Activated CD4-positive, alpha-beta T cell treated with anti-CD3 and anti-CD28 coated beads, Interleukin-2, amount 50 U/mL, for 24 hours (primary cell): ENCODE measurements at regions not wholly inside any gene's neighbourhood (a gene's known extent, or its start where the extent isn't known, plus 50 kb on each side); places are given as distances from the start of the nearest gene placed in this dataset.
A peak's percentile ranks its signal among the peaks of the same experiment; 100 is the strongest.

Experiments used
- DNase-seq, 2 donors: peaks; one replicate each; pipeline ENCODE4 v3.0.0-alpha.2; 2020; ENCODE audit warnings: low read depth in 1 of 2, low spot score in 1 of 2

DNA sequence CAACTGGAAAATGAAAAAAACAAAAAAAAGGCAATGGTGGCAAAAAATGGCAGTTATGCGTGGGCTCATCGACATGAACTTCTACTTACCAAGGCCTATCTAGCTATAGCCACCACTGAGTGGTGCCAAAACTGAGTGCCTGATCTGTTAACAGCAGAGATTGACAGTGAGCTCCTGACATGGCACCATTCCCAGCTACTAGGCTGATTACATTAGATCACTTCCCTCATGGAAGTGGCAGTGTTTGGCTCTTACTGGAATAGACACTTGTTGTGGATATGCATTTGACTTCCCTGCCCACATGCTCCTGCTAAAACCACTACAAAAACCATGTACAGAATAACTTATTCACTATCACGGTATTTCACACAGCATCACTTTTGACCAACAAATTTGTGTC, 216.1 kb upstream of the SGK1 start:
- DNase-seq = no peak

DNA sequence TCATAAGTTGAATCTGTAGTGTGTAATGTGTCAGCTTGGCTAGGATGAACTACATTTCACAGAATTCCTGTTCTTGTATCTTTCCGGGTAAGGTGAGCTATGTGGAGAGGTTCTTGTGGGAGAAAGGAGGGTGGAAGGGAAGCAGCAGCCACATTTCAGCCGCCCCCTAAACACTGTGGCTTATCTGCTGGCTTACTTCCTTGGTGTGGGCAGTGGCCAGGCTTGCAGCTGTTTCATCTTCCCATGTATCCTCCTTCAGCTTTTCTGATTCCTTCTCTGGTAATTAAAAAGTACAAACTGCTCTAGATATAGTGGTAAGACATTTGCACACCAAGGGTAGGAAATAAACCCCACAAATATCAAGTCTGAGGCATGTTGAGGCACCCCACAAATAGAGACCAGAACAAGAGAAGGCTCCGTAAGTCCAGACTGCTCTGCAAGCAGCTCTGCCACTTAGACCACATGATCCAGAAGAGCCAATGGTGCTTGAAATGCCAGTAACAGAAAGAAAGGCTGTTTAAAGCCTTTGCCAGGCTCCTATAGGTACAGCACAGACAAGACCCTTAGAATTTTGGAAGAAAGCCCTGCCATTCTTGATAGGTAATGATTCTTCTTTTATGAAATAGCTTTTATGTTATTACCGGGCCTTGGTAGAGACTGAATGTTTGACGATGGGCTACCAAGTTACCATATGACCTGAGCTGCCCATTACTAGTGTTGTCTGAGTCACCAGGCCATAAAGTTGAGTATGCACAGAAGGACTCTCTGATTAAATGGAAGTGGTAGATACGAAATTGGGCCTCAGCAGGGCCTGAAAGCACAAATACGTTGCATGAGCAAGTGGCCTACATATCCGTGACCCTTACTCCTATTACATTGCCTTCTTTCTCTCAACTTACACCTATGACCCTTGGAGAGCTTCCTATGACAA, 215.0 kb upstream of the SGK1 start:
- DNase-seq = no peak

DNA sequence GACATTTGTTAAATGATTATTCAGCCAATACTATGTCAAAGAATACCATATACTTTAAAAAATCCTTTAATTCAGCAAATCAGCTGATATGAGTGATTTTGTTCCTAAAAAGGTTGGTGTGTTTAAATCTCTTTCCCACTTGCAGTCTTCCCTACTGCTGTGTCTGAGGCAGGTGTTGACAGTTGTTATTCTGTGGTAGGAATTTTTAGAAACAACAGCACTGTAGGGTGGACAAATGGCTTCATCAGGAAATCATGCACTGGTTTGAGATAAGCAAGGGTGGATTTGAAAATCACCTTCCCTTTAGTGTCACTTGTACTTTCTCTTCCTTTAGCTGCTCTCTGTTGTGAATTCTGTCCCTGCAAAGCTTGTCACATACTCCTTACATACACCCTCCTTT, 213.7 kb upstream of the SGK1 start:
- DNase-seq = no peak

- DNase-seq = no peak
Measured at GRCh38 chr6:134531188-134531551, 213.3 kb upstream of the SGK1 start.

- DNase-seq = no peak
Measured at GRCh38 chr6:134529921-134530320, 212.0 kb upstream of the SGK1 start.

- DNase-seq = no peak
Measured at GRCh38 chr6:134529305-134529704, 211.4 kb upstream of the SGK1 start.

GRCh38 chr6:134527108-134527787, 209.3 kb upstream of the SGK1 start:
- DNase-seq = no peak

GRCh38 chr6:134525190-134525868, 207.4 kb upstream of the SGK1 start:
- no peak for DNase-seq

- DNase-seq = no peak
Measured at GRCh38 chr6:134523903-134524650, 206.2 kb upstream of the SGK1 start.

- DNase-seq = no peak
Measured at GRCh38 chr6:134523051-134523450, 205.1 kb upstream of the SGK1 start.

GRCh38 chr6:134521116-134521501, 203.2 kb upstream of the SGK1 start:
- no peak for DNase-seq

DNA sequence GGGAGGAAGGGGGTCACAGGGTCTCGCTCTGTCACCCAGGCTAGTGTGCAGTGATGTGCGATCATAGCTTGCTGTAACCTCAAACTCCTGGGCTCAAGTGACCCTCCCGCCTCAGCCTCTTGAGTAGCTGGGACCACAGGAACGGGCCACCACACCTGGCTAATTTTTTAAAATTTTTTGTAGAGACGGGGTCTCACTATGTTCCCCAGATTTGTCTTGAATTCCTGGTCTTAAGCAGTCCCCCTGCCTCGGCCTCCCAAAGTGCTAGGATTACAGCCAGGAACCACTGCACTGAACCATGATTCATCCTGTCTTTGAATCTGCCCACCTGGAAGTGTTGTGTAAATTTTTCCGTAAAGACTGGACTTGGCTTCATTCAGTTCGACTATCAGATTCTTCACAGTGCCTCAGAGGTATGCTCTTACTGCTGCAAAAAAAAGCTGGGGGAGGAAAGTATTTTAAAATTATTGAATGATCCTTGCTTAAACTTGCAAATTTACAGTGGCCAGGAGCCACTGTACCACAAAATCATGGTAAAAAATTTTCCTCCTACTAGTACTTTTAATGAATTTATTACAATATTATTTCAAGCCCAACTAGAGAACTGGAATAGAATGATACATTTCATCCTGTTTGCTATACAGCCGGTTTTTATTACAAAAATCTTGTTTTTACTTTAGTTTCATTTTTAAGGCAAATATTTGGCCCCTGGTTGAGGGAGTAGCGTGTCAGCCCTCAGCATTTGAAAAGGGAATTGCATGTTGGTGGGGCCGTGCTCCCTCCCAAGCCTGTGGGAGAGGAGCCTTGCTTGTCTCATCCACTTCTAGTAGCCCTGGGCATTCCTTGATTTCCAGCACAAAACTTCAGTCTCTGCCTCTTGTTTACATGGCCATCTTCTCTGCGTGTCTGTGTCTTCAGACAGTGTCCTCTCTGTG, 202.5 kb upstream of the SGK1 start:
- DNase-seq = no peak

DNA sequence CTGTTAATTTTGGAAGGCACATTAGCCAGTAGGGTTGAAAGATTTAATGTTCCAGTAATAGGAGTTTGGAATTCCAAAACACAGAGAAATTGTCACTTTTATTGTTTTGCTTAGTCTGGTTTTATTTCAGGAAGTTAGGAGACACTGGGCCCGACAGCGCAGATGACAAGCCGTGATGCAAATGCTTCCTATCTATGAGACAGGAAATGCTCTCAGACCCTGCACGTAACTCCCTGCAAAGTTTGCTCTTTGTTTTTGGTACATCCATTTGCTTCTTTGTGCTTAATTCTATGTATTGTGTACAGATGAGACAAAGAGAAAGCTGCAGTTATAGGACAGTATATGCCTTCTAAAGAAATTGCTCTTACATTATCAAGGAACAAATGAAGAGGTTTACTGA, 201.6 kb upstream of the SGK1 start:
- DNase-seq = peak in 1 of 2 donors; percentile 10

DNA sequence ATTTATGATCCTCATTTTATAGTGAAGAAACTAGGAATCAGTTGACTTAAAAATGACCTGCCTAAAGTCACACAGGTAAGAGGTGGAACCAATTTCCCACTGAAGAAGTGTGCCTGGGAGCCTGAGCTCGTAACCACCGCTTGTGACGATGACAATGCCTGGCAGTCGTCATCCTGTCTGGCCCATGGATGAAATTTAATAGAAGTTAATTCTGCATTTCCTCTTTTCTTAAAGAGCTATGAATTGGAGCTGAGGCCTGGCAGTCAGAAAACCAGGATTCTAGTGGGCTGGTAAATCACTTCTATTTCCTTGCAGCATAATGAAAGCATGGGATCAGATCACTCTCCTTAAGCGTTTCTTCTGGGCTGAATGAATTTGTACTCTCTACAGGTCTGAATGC, 200.0 kb upstream of the SGK1 start:
- no peak for DNase-seq

GRCh38 chr6:134517145-134517658, 199.3 kb upstream of the SGK1 start:
- no peak for DNase-seq

GRCh38 chr6:134516582-134516981, 198.7 kb upstream of the SGK1 start:
- DNase-seq = no peak

DNA sequence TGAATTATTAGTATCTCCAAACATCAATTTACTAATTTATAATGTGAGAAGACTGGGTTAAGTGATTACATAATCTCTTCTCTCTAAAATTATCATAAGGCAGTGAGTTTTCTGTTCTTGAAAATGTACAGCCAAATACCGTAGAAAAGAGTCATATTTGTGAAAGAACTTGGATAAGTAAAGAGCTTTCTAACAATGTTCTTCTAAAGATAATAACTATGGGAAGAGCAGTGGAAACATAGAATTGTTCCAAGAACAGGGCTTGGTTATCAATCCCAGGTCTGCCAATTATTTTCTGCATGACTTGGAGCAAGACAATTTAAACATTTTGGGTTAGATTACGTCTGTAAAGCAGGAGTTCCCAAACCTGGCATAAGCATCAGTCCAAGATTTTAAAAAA, 198.1 kb upstream of the SGK1 start:
- no peak for DNase-seq

- no peak for DNase-seq
Measured at GRCh38 chr6:134512981-134513391, 195.1 kb upstream of the SGK1 start.

- DNase-seq = no peak
Measured at GRCh38 chr6:134511984-134512683, 194.2 kb upstream of the SGK1 start.
